HG03469 (cell line): ENCODE measurements at regions not wholly inside any gene's neighbourhood (a gene's known extent, or its start where the extent isn't known, plus 50 kb on each side); places are given as distances from the start of the nearest gene placed in this dataset.
"Not testable (repeated sequence)": the region's sequence is repeated elsewhere in the genome, so short reads cannot be mapped to it uniquely, and the experiment has no call there.

Experiments used
- ATAC-seq: cut with Tn5 transposase; IDR thresholded peaks from one replicate; pipeline ENCODE4 v1.9.1; 2021; ENCODE audit warnings: mild to moderate bottlenecking, moderate library complexity, moderate number of reproducible peaks; ENCODE audit not compliant: unreplicated experiment

GRCh38 chr4:188649635-188650034 lies 510.4 kb downstream of the TRIML1 start:
- no peak for ATAC-seq

GRCh38 chr4:188650516-188650915 lies 511.3 kb downstream of the TRIML1 start:
- ATAC-seq, result no peak

GRCh38 chr4:188657365-188657764 lies 518.1 kb downstream of the TRIML1 start:
- no peak for ATAC-seq

- ATAC-seq, result no peak
Observed at GRCh38 chr4:188658958-188659522, 519.8 kb downstream of the TRIML1 start.

- ATAC-seq, result no peak
Observed at GRCh38 chr4:188660796-188661195, 521.6 kb downstream of the TRIML1 start.

- ATAC-seq, result no peak
Observed at GRCh38 chr4:188661502-188661901, 522.3 kb downstream of the TRIML1 start.

GRCh38 chr4:188663369-188663768 lies 524.1 kb downstream of the TRIML1 start:
- ATAC-seq, result no peak

- no peak for ATAC-seq
Observed at GRCh38 chr4:188665491-188666457, 526.5 kb downstream of the TRIML1 start.

- not testable (repeated sequence) for ATAC-seq
Observed at GRCh38 chr4:188678691-188679090, 539.5 kb downstream of the TRIML1 start.

GRCh38 chr4:188680004-188680666 lies 540.9 kb downstream of the TRIML1 start:
- ATAC-seq, result no peak

GRCh38 chr4:188680667-188681063 lies 541.4 kb downstream of the TRIML1 start:
- ATAC-seq, result no peak

GRCh38 chr4:188682321-188682720 lies 543.1 kb downstream of the TRIML1 start:
- ATAC-seq, result no peak

- no peak for ATAC-seq
Observed at GRCh38 chr4:188683571-188683970, 544.3 kb downstream of the TRIML1 start.

GRCh38 chr4:188688956-188689355 lies 549.7 kb downstream of the TRIML1 start:
- ATAC-seq, result no peak

GRCh38 chr4:188691811-188692210 lies 552.6 kb downstream of the TRIML1 start:
- no peak for ATAC-seq

- ATAC-seq, result no peak
Observed at GRCh38 chr4:188695261-188695660, 556.0 kb downstream of the TRIML1 start.

GRCh38 chr4:188697243-188697642 lies 558.0 kb downstream of the TRIML1 start:
- ATAC-seq, result no peak

GRCh38 chr4:188701952-188702351 lies 562.7 kb downstream of the TRIML1 start:
- no peak for ATAC-seq

GRCh38 chr4:188704288-188704687 lies 565.0 kb downstream of the TRIML1 start:
- no peak for ATAC-seq

GRCh38 chr4:188707036-188707435 lies 567.8 kb downstream of the TRIML1 start:
- ATAC-seq, result no peak

- no peak for ATAC-seq
Observed at GRCh38 chr4:188714501-188714900, 575.3 kb downstream of the TRIML1 start.

- no peak for ATAC-seq
Observed at GRCh38 chr4:188714907-188715306, 575.7 kb downstream of the TRIML1 start.
